Prostate gland (tissue), 2 donors: ENCODE measurements at regions not wholly inside any gene's neighbourhood (a gene's known extent, or its start where the extent isn't known, plus 50 kb on each side); places are given as distances from the start of the nearest gene placed in this dataset.

Experiments used
- DNase-seq: peaks from one replicate; pipeline ENCODE4 v3.0.0-alpha.2; 2019; ENCODE audit warnings: low spot score
- H3K27ac ChIP-seq, 2 donors: fragments of 200-600 bp; sonication (generic); 2 replicates each; pipeline ENCODE4 v1.5.1; 2017 to 2019
- H3K27me3 ChIP-seq: fragments of 200-600 bp; sonication (generic); replicated peaks from 2 replicates; pipeline ENCODE4 v1.5.1; 2019; ENCODE audit not compliant: insufficient read depth
- H3K36me3 ChIP-seq, 2 donors: fragments of 200-600 bp; sonication (generic); 1 replicate in 1 of 2; 2 replicates in 1 of 2; pipeline versions ENCODE4 v1.5.1 to v1.8.1; 2017 to 2019
- H3K4me1 ChIP-seq: fragments of 200-600 bp; sonication (generic); replicated peaks from 2 replicates; pipeline ENCODE4 v1.5.1; 2019
- H3K4me3 ChIP-seq, 2 donors: fragments of 200-600 bp; sonication (generic); 2 replicates each; pipeline ENCODE4 v1.5.1; 2017 to 2019
- H3K9me3 ChIP-seq: fragments of 200-600 bp; sonication (generic); 2 replicates; pipeline ENCODE4 v1.5.1; 2017
- CTCF ChIP-seq, 4 experiments: fragments of 200-600 bp in 2 of 4; fragments of 450-650 bp in 2 of 4; sonication (generic) in 2 of 4; IDR thresholded peaks; 1 replicate in 3 of 4; 2 replicates in 1 of 4; pipeline ENCODE4 v1.5.1; 2016 to 2019; ENCODE audit warnings: antibody characterized with exemption in 4 of 4, mild to moderate bottlenecking in 2 of 4, moderate library complexity in 2 of 4
- POLR2A ChIP-seq: fragments of 450-650 bp; IDR thresholded peaks from one replicate; pipeline ENCODE4 v1.6.1; 2016; ENCODE audit warnings: antibody characterized with exemption, mild to moderate bottlenecking
- POLR2AphosphoS5 ChIP-seq: sonication (generic); formaldehyde crosslinking; IDR thresholded peaks from one replicate; pipeline ENCODE4 v1.6.1; 2017; ENCODE audit warnings: antibody characterized with exemption
- WGBS: methylation state at CpG from one replicate; pipeline ENCODE4 v1.1.5; 2018; 5-methylcytosine and 5-hydroxymethylcytosine counted together
- intact Hi-C: fragments of 100-400 bp; cut with DNase I; formaldehyde crosslinking; loops from one replicate; pipeline ENCODE4 v1.14.2; 2022

- no peaks in the 10 kb centered on the region for H3K36me3 ChIP-seq
- intact Hi-C loops = no loop called here
- TF ChIP-seq POLR2AphosphoS5 = no peak
- TF ChIP-seq CTCF (IDR thresholded peaks at IDR 0.05) = no peak
- TF ChIP-seq POLR2A = no peak
- no peaks in the 10 kb centered on the region for H3K9me3 ChIP-seq
- DNase-seq = no peak
- no peak overlapping the region for H3K4me3 ChIP-seq
- no peaks in the 10 kb centered on the region for H3K27me3 ChIP-seq
- no peak overlapping the region for H3K27ac ChIP-seq
- no peaks in the 10 kb centered on the region for H3K4me1 ChIP-seq
These were observed 350.1 kb downstream of the HGF start for GRCh38 chr7:81419731-81420130.

GRCh38 chr7:81416659-81417058, 353.2 kb downstream of the HGF start:
- Histone ChIP-seq H3K4me1 (no peaks in the 10 kb centered on the region), H3K9me3 (no peaks in the 10 kb centered on the region), H3K36me3 (no peaks in the 10 kb centered on the region), H3K27me3 (no peaks in the 10 kb centered on the region), H3K4me3 (no peak overlapping the region), H3K27ac (no peak overlapping the region)
- intact Hi-C loops = no loop called here
- 76% methylated on average over 1 of the region's 1 CpG for WGBS
- DNase-seq = no peak
- no peak for TF ChIP-seq CTCF (IDR thresholded peaks at IDR 0.05)

- H3K9me3 ChIP-seq = no peaks in the 10 kb centered on the region
- H3K36me3 ChIP-seq = no peaks in the 10 kb centered on the region
- WGBS = 83% methylated on average over 1 of the region's 1 CpG
- no peaks in the 10 kb centered on the region for H3K4me1 ChIP-seq
- H3K4me3 ChIP-seq = no peak overlapping the region
- no peak for TF ChIP-seq POLR2AphosphoS5
- TF ChIP-seq CTCF (IDR thresholded peaks at IDR 0.05) = no peak
- no peak for TF ChIP-seq POLR2A
- no peak overlapping the region for H3K27ac ChIP-seq
- intact Hi-C loops = no loop called here
- no peak for DNase-seq
- no peaks in the 10 kb centered on the region for H3K27me3 ChIP-seq
These were observed 354.7 kb downstream of the HGF start for GRCh38 chr7:81415181-81415580.

- WGBS = 68% methylated on average over 3 of the region's 3 CpGs
These were observed 355.4 kb downstream of the HGF start for GRCh38 chr7:81414411-81414810.

More at GRCh38 chr7:81414411-81414810, 355.4 kb downstream of the HGF start:
- intact Hi-C loops = no loop called here
- no peak overlapping the region for H3K4me3 ChIP-seq
- H3K9me3 ChIP-seq = no peaks in the 10 kb centered on the region
- H3K27me3 ChIP-seq = no peaks in the 10 kb centered on the region
- DNase-seq = no peak
- no peaks in the 10 kb centered on the region for H3K4me1 ChIP-seq
- TF ChIP-seq CTCF (IDR thresholded peaks at IDR 0.05) (no peak), POLR2A (no peak)
- no peak overlapping the region for H3K27ac ChIP-seq
- H3K36me3 ChIP-seq = no peaks in the 10 kb centered on the region
